ENCODE measurements at regions not wholly inside any gene's neighbourhood (a gene's known extent, or its start where the extent isn't known, plus 50 kb on each side); places are given as distances from the start of the nearest gene placed in this dataset.
"Not testable (repeated sequence)": the region's sequence is repeated elsewhere in the genome, so short reads cannot be mapped to it uniquely, and the experiment has no call there.

GRCh38 chr2:240240017-240240734, 99.7 kb upstream of the OTOS start:
- WGBS, 10 experiments, result 40 to 100% (median 91%) methylated on average over 1 to 2 of the region's 2 CpGs; no CpG with 5 or more reads in 3 of the 10 experiments
- no peak overlapping the region for H3K27ac ChIP-seq
- ATAC-seq (replicated peaks in 6 of 8), result no peak
- H3K4me1 ChIP-seq (replicated peaks in 1 of 2), result peaks cover 17 to 24% of the 10 kb centered on the region in 2 donors
- in situ Hi-C loops (cut with MboI; ENCODE audit: low pct_unique_long_range_greater_than_20kb in 2 of 9, low sequenced_read_pairs in 9 of 9, unreplicated experiment in 9 of 9), result loop anchor here in 5 of 9 experiments (25.0 kb wide), 1 partner anchor 197 kb away; the partner anchor contains the start of gene GPC1 (in 5 of the 5)
- no peak overlapping the region for H3K4me3 ChIP-seq

- ATAC-seq (replicated peaks in 6 of 8), result peak in 2 of 8 experiments; percentile 51 to 56
- WGBS, 10 experiments, result 0 to 75% (median 41%) methylated on average over 1 of the region's 1 CpG; no CpG with 5 or more reads in 2 of the 10 experiments
- in situ Hi-C loops (cut with MboI; ENCODE audit: low pct_unique_long_range_greater_than_20kb in 2 of 9, low sequenced_read_pairs in 9 of 9, unreplicated experiment in 9 of 9), result loop anchor here in 5 of 9 experiments (25.0 kb wide), 1 partner anchor 197 kb away; the partner anchor contains the start of gene GPC1 (in 5 of the 5)
- no peak overlapping the region for H3K27ac ChIP-seq
- no peak overlapping the region for H3K4me3 ChIP-seq
- peaks cover 16 to 24% of the 10 kb centered on the region in 2 donors for H3K4me1 ChIP-seq (replicated peaks in 1 of 2)
Observed at GRCh38 chr2:240240781-240241180, 100.3 kb upstream of the OTOS start.

- in situ Hi-C loops (cut with MboI; ENCODE audit: low pct_unique_long_range_greater_than_20kb in 2 of 9, low sequenced_read_pairs in 9 of 9, unreplicated experiment in 9 of 9), result loop anchor here in 5 of 9 experiments (25.0 kb wide), 1 partner anchor 196 kb away; the partner anchor contains the start of gene GPC1 (in 5 of the 5)
- 10 to 88% (median 67%) methylated on average over 1 to 2 of the region's 2 CpGs for WGBS, 10 experiments
- no peak overlapping the region for H3K27ac ChIP-seq
- no peak overlapping the region for H3K4me3 ChIP-seq
- peaks cover 8 to 16% of the 10 kb centered on the region in 2 donors for H3K4me1 ChIP-seq (replicated peaks in 1 of 2)
- ATAC-seq (replicated peaks in 6 of 8), result no peak
Observed at GRCh38 chr2:240241572-240241971, 101.1 kb upstream of the OTOS start.

- WGBS, 10 experiments, result 45 to 97% (median 78%) methylated on average over 1 to 10 of the region's 12 CpGs
- H3K27ac ChIP-seq; ATAC-seq (replicated peaks in 6 of 8); H3K4me3 ChIP-seq: not testable (repeated sequence)
- peaks cover 5 to 15% of the 10 kb centered on the region in 2 donors for H3K4me1 ChIP-seq (replicated peaks in 1 of 2)
- in situ Hi-C loops (cut with MboI; ENCODE audit: low pct_unique_long_range_greater_than_20kb in 2 of 9, low sequenced_read_pairs in 9 of 9, unreplicated experiment in 9 of 9), result loop anchor here in 5 of 9 experiments (25.0 kb wide), 1 partner anchor 194 kb away; the partner anchor contains the start of gene GPC1 (in 5 of the 5)
Observed at GRCh38 chr2:240243049-240243448, 102.6 kb upstream of the OTOS start.

- in situ Hi-C loops (cut with MboI; ENCODE audit: low pct_unique_long_range_greater_than_20kb in 2 of 9, low sequenced_read_pairs in 9 of 9, unreplicated experiment in 9 of 9), result loop anchor here in 5 of 9 experiments (25.0 kb wide), 1 partner anchor 193 kb away; the partner anchor contains the start of gene GPC1 (in 5 of the 5)
- H3K27ac ChIP-seq, result no peak overlapping the region
- peaks cover 12 to 29% of the 10 kb centered on the region in 2 donors for H3K4me1 ChIP-seq (replicated peaks in 1 of 2)
- ATAC-seq (replicated peaks in 6 of 8), result peak in 3 of 8 experiments; percentile 8 to 26 (median 23)
- no peak overlapping the region for H3K4me3 ChIP-seq
- 0 to 92% (median 77%) methylated on average over 1 to 15 of the region's 15 CpGs; no CpG with 5 or more reads in 1 of the 10 experiments for WGBS, 10 experiments
Observed at GRCh38 chr2:240244543-240244942, 104.1 kb upstream of the OTOS start.

GRCh38 chr2:240245184-240245583, 104.7 kb upstream of the OTOS start:
- 61 to 100% (median 89%) methylated on average over 1 to 4 of the region's 4 CpGs; no CpG with 5 or more reads in 2 of the 10 experiments for whole genome bisulfite sequencing, 10 experiments

GRCh38 chr2:240245706-240246105, 105.2 kb upstream of the OTOS start:
- ATAC-seq (replicated peaks in 6 of 8), result peak in 3 of 8 experiments; percentile 8 to 30 (median 25)
- Histone ChIP-seq H3K4me1 (replicated peaks in 1 of 2) (peaks cover 23 to 40% of the 10 kb centered on the region in 2 donors), H3K4me3 (no peak overlapping the region), H3K27ac (no peak overlapping the region)
- in situ Hi-C loops (cut with MboI; ENCODE audit: low pct_unique_long_range_greater_than_20kb in 2 of 9, low sequenced_read_pairs in 9 of 9, unreplicated experiment in 9 of 9), result loop anchor here in 5 of 9 experiments (25.0 kb wide), 1 partner anchor 192 kb away; the partner anchor contains the start of gene GPC1 (in 5 of the 5)
- WGBS, 10 experiments, result 80 to 100% (median 93%) methylated on average over 1 to 7 of the region's 23 CpGs; no CpG with 5 or more reads in 5 of the 10 experiments

More at GRCh38 chr2:240245184-240245583, 104.7 kb upstream of the OTOS start:
- Histone ChIP-seq H3K27ac (no peak overlapping the region), H3K4me1 (replicated peaks in 1 of 2) (peaks cover 18 to 35% of the 10 kb centered on the region in 2 donors), H3K4me3 (no peak overlapping the region)
- in situ Hi-C loops (cut with MboI; ENCODE audit: low pct_unique_long_range_greater_than_20kb in 2 of 9, low sequenced_read_pairs in 9 of 9, unreplicated experiment in 9 of 9), result loop anchor here in 5 of 9 experiments (25.0 kb wide), 1 partner anchor 192 kb away; the partner anchor contains the start of gene GPC1 (in 5 of the 5)
- no peak for ATAC-seq (replicated peaks in 6 of 8)

- Histone ChIP-seq H3K4me1 (replicated peaks in 1 of 2) (peaks cover 29 to 46% of the 10 kb centered on the region in 2 donors), H3K27ac (no peak overlapping the region), H3K4me3 (no peak overlapping the region)
- no peak for ATAC-seq (replicated peaks in 6 of 8)
- 61 to 97% (median 93%) methylated on average over 1 to 9 of the region's 15 CpGs; no CpG with 5 or more reads in 2 of the 10 experiments for WGBS, 10 experiments
- in situ Hi-C loops (cut with MboI; ENCODE audit: low pct_unique_long_range_greater_than_20kb in 2 of 9, low sequenced_read_pairs in 9 of 9, unreplicated experiment in 9 of 9), result loop anchor here in 5 of 9 experiments (25.0 kb wide), 1 partner anchor 191 kb away; the partner anchor contains the start of gene GPC1 (in 5 of the 5)
Observed at GRCh38 chr2:240246173-240246820, 105.8 kb upstream of the OTOS start.

- in situ Hi-C loops (cut with MboI; ENCODE audit: low pct_unique_long_range_greater_than_20kb in 2 of 9, low sequenced_read_pairs in 9 of 9, unreplicated experiment in 9 of 9), result loop anchor here in 5 of 9 experiments (25.0 kb wide), 1 partner anchor 190 kb away; the partner anchor contains the start of gene GPC1 (in 5 of the 5)
- no peak overlapping the region for H3K4me3 ChIP-seq
- peaks cover 38 to 55% of the 10 kb centered on the region in 2 donors for H3K4me1 ChIP-seq (replicated peaks in 1 of 2)
- no peak overlapping the region for H3K27ac ChIP-seq
- ATAC-seq (replicated peaks in 6 of 8), result no peak
- 80 to 100% (median 93%) methylated on average over 1 to 6 of the region's 10 CpGs; no CpG with 5 or more reads in 6 of the 10 experiments for WGBS, 10 experiments
Observed at GRCh38 chr2:240247241-240247867, 106.9 kb upstream of the OTOS start.

- Histone ChIP-seq H3K4me3 (no peak overlapping the region), H3K4me1 (replicated peaks in 1 of 2) (peaks cover 38 to 57% of the 10 kb centered on the region in 2 donors), H3K27ac (no peak overlapping the region)
- in situ Hi-C loops (cut with MboI; ENCODE audit: low pct_unique_long_range_greater_than_20kb in 2 of 9, low sequenced_read_pairs in 9 of 9, unreplicated experiment in 9 of 9), result loop anchor here in 5 of 9 experiments (25.0 kb wide), 1 partner anchor 189 kb away; the partner anchor contains the start of gene GPC1 (in 5 of the 5)
- WGBS, 10 experiments, result 67 to 87% (median 77%) methylated on average over 1 to 4 of the region's 17 CpGs; no CpG with 5 or more reads in 6 of the 10 experiments
- peak in 1 of 8 experiments; percentile 1 for ATAC-seq (replicated peaks in 6 of 8)
Observed at GRCh38 chr2:240247868-240248720, 107.6 kb upstream of the OTOS start.

GRCh38 chr2:240248721-240249422, 108.4 kb upstream of the OTOS start:
- in situ Hi-C loops (cut with MboI; ENCODE audit: low pct_unique_long_range_greater_than_20kb in 2 of 9, low sequenced_read_pairs in 9 of 9, unreplicated experiment in 9 of 9), result loop anchor here in 5 of 9 experiments (25.0 kb wide), 1 partner anchor 188 kb away; the partner anchor contains the start of gene GPC1 (in 5 of the 5)
- Histone ChIP-seq H3K4me1 (replicated peaks in 1 of 2) (peaks cover 38 to 57% of the 10 kb centered on the region in 2 donors), H3K27ac (peak overlapping the region in 1 of 2 donors; percentile 93), H3K4me3 (no peak overlapping the region)
- ATAC-seq (replicated peaks in 6 of 8), result no peak
- WGBS, 10 experiments, result 0 to 100% (median 88%) methylated on average over 1 to 3 of the region's 14 CpGs; no CpG with 5 or more reads in 6 of the 10 experiments

Measured in motor neuron (in vitro differentiated cells).